WTC11 (cell line): ENCODE measurements at regions not wholly inside any gene's neighbourhood (a gene's known extent, or its start where the extent isn't known, plus 50 kb on each side); places are given as distances from the start of the nearest gene placed in this dataset.

Experiments used
- ATAC-seq: fragments of 200-7000 bp; cut with Tn5 transposase; 2 replicates; pipeline ENCODE4 v1.10.0; 2021; ENCODE audit warnings: mild to moderate bottlenecking, moderate library complexity
- CTCF ChIA-PET: fragments of 300-600 bp; sonication (Branson Sonifier 250); formaldehyde crosslinking; loops from one replicate; lab custom pipeline; 2021; ENCODE audit warnings: antibody characterized with exemption; lab: Charles Lee
- POLR2A ChIA-PET: fragments of 350-600 bp; sonication (Branson Sonifier 250); formaldehyde crosslinking; loops from one replicate; lab custom pipeline; 2021; ENCODE audit warnings: antibody characterized with exemption; lab: Charles Lee
- DNase-seq: peaks from one replicate; pipeline ENCODE4 v3.0.0; 2021; ENCODE audit warnings: low spot score
- H3K27ac Mint-ChIP-seq: 2 replicates; pipeline ENCODE4 v1.8.0; 2021; ENCODE audit warnings: mixed read lengths
- H3K27me3 Mint-ChIP-seq: 2 replicates; pipeline ENCODE4 v1.8.0; 2021; ENCODE audit warnings: low read depth, mild to moderate bottlenecking, moderate library complexity, mixed read lengths
- H3K36me3 Mint-ChIP-seq: 2 replicates; pipeline ENCODE4 v1.8.0; 2021; ENCODE audit warnings: mixed read lengths
- H3K4me1 Mint-ChIP-seq: 2 replicates; pipeline ENCODE4 v1.8.0; 2022; ENCODE audit warnings: mixed read lengths
- H3K4me3 Mint-ChIP-seq: 2 replicates; pipeline ENCODE4 v1.8.0; 2021; ENCODE audit warnings: mild to moderate bottlenecking, moderate library complexity, mixed read lengths
- H3K9me3 Mint-ChIP-seq: 2 replicates; pipeline ENCODE4 v1.8.0; 2021; ENCODE audit warnings: mixed read lengths
- CREM ChIP-seq: sonication (generic); formaldehyde crosslinking; IDR thresholded peaks from 2 replicates; pipeline ENCODE4 v1.8.1; 2022; ENCODE audit warnings: mild to moderate bottlenecking, missing genetic modification reagents, moderate library complexity
- ESRRA ChIP-seq: sonication (generic); formaldehyde crosslinking; IDR thresholded peaks from 2 replicates; pipeline ENCODE4 v1.8.1; 2022; ENCODE audit warnings: mild to moderate bottlenecking, missing genetic modification reagents, borderline replicate concordance
- FOXJ3 ChIP-seq: sonication (generic); formaldehyde crosslinking; IDR thresholded peaks from 2 replicates; pipeline ENCODE4 v1.9.0; 2021; ENCODE audit warnings: missing genetic modification reagents, mild to moderate bottlenecking, borderline replicate concordance
- FOXK1 ChIP-seq: sonication (generic); formaldehyde crosslinking; IDR thresholded peaks from 2 replicates; pipeline ENCODE4 v1.8.0; 2022; ENCODE audit warnings: mild to moderate bottlenecking, moderate library complexity, missing genetic modification reagents
- GRHL2 ChIP-seq: fragments of 250-450 bp; sonication (Bioruptor Pico); IDR thresholded peaks from 2 replicates; pipeline ENCODE4 v1.8.0; 2022; ENCODE audit warnings: mild to moderate bottlenecking, moderate library complexity; ENCODE audit not compliant: insufficient replicate concordance, severe bottlenecking
- GTF2I ChIP-seq: fragments of 250-450 bp; sonication (Bioruptor Pico); conservative IDR thresholded peaks from 2 replicates; pipeline ENCODE4 v1.4.0; 2021; ENCODE audit warnings: mild to moderate bottlenecking
- JUN ChIP-seq: sonication (generic); formaldehyde crosslinking; IDR thresholded peaks from 2 replicates; pipeline ENCODE4 v1.8.0; 2023; ENCODE audit warnings: mild to moderate bottlenecking, missing genetic modification reagents
- KAT7 ChIP-seq: sonication (generic); formaldehyde crosslinking; IDR thresholded peaks from 2 replicates; pipeline ENCODE4 v1.8.1; 2023; ENCODE audit warnings: missing genetic modification reagents, mild to moderate bottlenecking, borderline replicate concordance
- MXD4 ChIP-seq: fragments of 250-450 bp; sonication (Bioruptor Pico); IDR thresholded peaks from 2 replicates; pipeline ENCODE4 v1.8.0; 2021; ENCODE audit warnings: mild to moderate bottlenecking, moderate library complexity, borderline replicate concordance
- OVOL2 ChIP-seq: fragments of 250-450 bp; sonication (Bioruptor Pico); IDR thresholded peaks from 2 replicates; pipeline ENCODE4 v1.9.0; 2021; ENCODE audit warnings: mild to moderate bottlenecking, borderline replicate concordance
- RELA ChIP-seq: sonication (generic); formaldehyde crosslinking; IDR thresholded peaks from 2 replicates; pipeline ENCODE4 v1.8.1; 2022; ENCODE audit warnings: missing genetic modification reagents, mild to moderate bottlenecking, borderline replicate concordance
- SP1 ChIP-seq: sonication (generic); formaldehyde crosslinking; conservative IDR thresholded peaks from 2 replicates; pipeline ENCODE4 v1.8.1; 2022; ENCODE audit warnings: missing genetic modification reagents
- ZNF121 ChIP-seq: sonication (generic); formaldehyde crosslinking; IDR thresholded peaks from 2 replicates; pipeline ENCODE4 v1.8.0; 2023; ENCODE audit warnings: missing genetic modification reagents
- TF ChIP-seq, protein P1 (sequence below): fragments of 250-450 bp; sonication (Bioruptor Pico); IDR thresholded peaks from 2 replicates; pipeline ENCODE4 v1.9.0; 2021; ENCODE audit warnings: mild to moderate bottlenecking
- TF ChIP-seq, protein P2 (sequence below): sonication (generic); formaldehyde crosslinking; IDR thresholded peaks from 2 replicates; pipeline ENCODE4 v1.8.1; 2022; ENCODE audit warnings: low read depth, mild to moderate bottlenecking, moderate library complexity, missing genetic modification reagents, borderline replicate concordance
- TF ChIP-seq, protein P3 (sequence below): sonication (generic); formaldehyde crosslinking; IDR thresholded peaks from 2 replicates; pipeline ENCODE4 v1.8.0; 2022; ENCODE audit warnings: mild to moderate bottlenecking, missing genetic modification reagents
- TF ChIP-seq, protein P4 (sequence below): sonication (generic); formaldehyde crosslinking; IDR thresholded peaks from 2 replicates; pipeline ENCODE4 v1.8.1; 2022; ENCODE audit warnings: low read depth, missing genetic modification reagents, borderline replicate concordance
- TF ChIP-seq, protein P5 (sequence below): sonication (generic); formaldehyde crosslinking; IDR thresholded peaks from 2 replicates; pipeline ENCODE4 v1.8.0; 2022; ENCODE audit warnings: missing genetic modification reagents
- TF ChIP-seq, protein P6 (sequence below): sonication (generic); formaldehyde crosslinking; IDR thresholded peaks from 2 replicates; pipeline ENCODE4 v1.8.0; 2023; ENCODE audit warnings: missing genetic modification reagents
- TF ChIP-seq, protein P7 (sequence below): sonication (generic); formaldehyde crosslinking; IDR thresholded peaks from 2 replicates; pipeline ENCODE4 v1.8.1; 2023; ENCODE audit warnings: mild to moderate bottlenecking, missing genetic modification reagents
- TF ChIP-seq, protein P8 (sequence below): sonication (generic); formaldehyde crosslinking; IDR thresholded peaks from 2 replicates; pipeline ENCODE4 v1.8.1; 2022; ENCODE audit warnings: missing genetic modification reagents, borderline replicate concordance

DNA sequence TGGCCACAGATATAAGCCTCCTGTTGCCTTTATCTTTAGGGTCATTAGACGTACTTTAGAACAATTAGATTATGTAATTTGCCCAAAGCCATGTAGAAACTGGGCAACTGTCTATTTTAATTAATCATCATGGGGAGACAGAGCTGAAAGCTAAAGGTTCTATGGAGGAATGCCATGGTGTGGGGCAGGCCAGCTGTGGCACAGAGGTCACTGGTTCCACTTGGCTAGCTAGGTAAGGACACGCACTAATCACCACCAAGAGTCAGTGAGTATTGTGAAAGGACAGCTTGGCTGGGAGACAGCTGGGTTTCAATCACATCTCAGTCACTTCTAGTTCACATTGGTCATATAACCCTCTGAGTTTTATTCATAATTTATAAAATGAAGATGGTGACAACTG lies 81.7 kb downstream of the HMHB1 start:
- no peaks in the 10 kb centered on the region for H3K27me3 Mint-ChIP-seq
- ChIA-PET POLR2A (interaction anchor here (0.6 kb wide), 1 partner anchor 73 kb away, joined by 3 read pairs; no protein-coding TSS in a partner anchor), CTCF (no interaction called here)
- TF ChIP-seq, protein P1, sequence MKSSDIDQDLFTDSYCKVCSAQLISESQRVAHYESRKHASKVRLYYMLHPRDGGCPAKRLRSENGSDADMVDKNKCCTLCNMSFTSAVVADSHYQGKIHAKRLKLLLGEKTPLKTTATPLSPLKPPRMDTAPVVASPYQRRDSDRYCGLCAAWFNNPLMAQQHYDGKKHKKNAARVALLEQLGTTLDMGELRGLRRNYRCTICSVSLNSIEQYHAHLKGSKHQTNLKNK (CRISPR knock-in tag) = no peak
- TF ChIP-seq FOXJ3 (CRISPR knock-in tag) = no peak
- TF ChIP-seq, protein P2, sequence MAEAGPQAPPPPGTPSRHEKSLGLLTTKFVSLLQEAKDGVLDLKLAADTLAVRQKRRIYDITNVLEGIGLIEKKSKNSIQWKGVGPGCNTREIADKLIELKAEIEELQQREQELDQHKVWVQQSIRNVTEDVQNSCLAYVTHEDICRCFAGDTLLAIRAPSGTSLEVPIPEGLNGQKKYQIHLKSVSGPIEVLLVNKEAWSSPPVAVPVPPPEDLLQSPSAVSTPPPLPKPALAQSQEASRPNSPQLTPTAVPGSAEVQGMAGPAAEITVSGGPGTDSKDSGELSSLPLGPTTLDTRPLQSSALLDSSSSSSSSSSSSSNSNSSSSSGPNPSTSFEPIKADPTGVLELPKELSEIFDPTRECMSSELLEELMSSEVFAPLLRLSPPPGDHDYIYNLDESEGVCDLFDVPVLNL (CRISPR knock-in tag) = no peak
- TF ChIP-seq, protein P3, sequence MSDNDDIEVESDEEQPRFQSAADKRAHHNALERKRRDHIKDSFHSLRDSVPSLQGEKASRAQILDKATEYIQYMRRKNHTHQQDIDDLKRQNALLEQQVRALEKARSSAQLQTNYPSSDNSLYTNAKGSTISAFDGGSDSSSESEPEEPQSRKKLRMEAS (CRISPR knock-in tag) = no peak
- TF ChIP-seq FOXK1 (CRISPR knock-in tag) = no peak
- TF ChIP-seq, protein P4, sequence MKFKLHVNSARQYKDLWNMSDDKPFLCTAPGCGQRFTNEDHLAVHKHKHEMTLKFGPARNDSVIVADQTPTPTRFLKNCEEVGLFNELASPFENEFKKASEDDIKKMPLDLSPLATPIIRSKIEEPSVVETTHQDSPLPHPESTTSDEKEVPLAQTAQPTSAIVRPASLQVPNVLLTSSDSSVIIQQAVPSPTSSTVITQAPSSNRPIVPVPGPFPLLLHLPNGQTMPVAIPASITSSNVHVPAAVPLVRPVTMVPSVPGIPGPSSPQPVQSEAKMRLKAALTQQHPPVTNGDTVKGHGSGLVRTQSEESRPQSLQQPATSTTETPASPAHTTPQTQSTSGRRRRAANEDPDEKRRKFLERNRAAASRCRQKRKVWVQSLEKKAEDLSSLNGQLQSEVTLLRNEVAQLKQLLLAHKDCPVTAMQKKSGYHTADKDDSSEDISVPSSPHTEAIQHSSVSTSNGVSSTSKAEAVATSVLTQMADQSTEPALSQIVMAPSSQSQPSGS (CRISPR knock-in tag) = no peak
- TF ChIP-seq GRHL2 (CRISPR knock-in tag) = no peak
- TF ChIP-seq KAT7 (CRISPR knock-in tag) = no peak
- TF ChIP-seq, protein P5, sequence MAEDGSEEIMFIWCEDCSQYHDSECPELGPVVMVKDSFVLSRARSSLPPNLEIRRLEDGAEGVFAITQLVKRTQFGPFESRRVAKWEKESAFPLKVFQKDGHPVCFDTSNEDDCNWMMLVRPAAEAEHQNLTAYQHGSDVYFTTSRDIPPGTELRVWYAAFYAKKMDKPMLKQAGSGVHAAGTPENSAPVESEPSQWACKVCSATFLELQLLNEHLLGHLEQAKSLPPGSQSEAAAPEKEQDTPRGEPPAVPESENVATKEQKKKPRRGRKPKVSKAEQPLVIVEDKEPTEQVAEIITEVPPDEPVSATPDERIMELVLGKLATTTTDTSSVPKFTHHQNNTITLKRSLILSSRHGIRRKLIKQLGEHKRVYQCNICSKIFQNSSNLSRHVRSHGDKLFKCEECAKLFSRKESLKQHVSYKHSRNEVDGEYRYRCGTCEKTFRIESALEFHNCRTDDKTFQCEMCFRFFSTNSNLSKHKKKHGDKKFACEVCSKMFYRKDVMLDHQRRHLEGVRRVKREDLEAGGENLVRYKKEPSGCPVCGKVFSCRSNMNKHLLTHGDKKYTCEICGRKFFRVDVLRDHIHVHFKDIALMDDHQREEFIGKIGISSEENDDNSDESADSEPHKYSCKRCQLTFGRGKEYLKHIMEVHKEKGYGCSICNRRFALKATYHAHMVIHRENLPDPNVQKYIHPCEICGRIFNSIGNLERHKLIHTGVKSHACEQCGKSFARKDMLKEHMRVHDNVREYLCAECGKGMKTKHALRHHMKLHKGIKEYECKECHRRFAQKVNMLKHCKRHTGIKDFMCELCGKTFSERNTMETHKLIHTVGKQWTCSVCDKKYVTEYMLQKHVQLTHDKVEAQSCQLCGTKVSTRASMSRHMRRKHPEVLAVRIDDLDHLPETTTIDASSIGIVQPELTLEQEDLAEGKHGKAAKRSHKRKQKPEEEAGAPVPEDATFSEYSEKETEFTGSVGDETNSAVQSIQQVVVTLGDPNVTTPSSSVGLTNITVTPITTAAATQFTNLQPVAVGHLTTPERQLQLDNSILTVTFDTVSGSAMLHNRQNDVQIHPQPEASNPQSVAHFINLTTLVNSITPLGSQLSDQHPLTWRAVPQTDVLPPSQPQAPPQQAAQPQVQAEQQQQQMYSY (CRISPR knock-in tag) = no peak
- ATAC-seq (no peak), DNase-seq (no peak)
- H3K4me3 Mint-ChIP-seq = no peak overlapping the region
- no peaks in the 10 kb centered on the region for H3K9me3 Mint-ChIP-seq
- peaks cover 14% of the 10 kb centered on the region for H3K4me1 Mint-ChIP-seq
- H3K36me3 Mint-ChIP-seq = no peaks in the 10 kb centered on the region
- H3K27ac Mint-ChIP-seq = no peak overlapping the region

DNA sequence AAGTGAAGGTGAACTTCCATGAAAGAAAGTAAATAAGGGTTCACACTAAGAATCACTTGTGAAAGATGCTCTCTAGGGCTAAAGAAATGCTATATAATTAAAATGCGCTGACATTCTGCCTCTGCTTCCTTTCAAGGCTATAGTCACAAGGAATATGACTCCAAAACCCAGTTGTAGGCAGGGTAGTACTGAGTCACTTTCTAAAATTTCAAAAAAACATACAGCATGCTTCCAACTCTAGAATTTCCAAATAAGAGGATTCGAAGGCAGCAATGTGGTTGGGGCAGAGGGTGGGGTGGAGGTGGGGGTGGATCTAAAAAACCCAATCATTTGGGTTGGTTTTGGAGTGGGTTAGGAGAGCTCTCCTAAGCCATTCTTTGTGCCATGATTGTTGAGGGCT lies 84.6 kb downstream of the HMHB1 start:
- DNase-seq (no peak), ATAC-seq (no peak)
- peaks cover 20% of the 10 kb centered on the region for H3K4me1 Mint-ChIP-seq
- ChIA-PET CTCF (no interaction called here), POLR2A (no interaction called here)
- H3K36me3 Mint-ChIP-seq = no peaks in the 10 kb centered on the region
- TF ChIP-seq GTF2I (CRISPR knock-in tag) (no peak), MXD4 (CRISPR knock-in tag) (no peak), SP1 (no peak), JUN (CRISPR knock-in tag) (no peak), ZNF121 (CRISPR knock-in tag) (no peak), RELA (no peak), ESRRA (CRISPR knock-in tag) (no peak), CREM (CRISPR knock-in tag) (no peak), OVOL2 (no peak)
- TF ChIP-seq, protein P6, sequence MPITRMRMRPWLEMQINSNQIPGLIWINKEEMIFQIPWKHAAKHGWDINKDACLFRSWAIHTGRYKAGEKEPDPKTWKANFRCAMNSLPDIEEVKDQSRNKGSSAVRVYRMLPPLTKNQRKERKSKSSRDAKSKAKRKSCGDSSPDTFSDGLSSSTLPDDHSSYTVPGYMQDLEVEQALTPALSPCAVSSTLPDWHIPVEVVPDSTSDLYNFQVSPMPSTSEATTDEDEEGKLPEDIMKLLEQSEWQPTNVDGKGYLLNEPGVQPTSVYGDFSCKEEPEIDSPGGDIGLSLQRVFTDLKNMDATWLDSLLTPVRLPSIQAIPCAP (CRISPR knock-in tag) = no peak
- TF ChIP-seq, protein P7, sequence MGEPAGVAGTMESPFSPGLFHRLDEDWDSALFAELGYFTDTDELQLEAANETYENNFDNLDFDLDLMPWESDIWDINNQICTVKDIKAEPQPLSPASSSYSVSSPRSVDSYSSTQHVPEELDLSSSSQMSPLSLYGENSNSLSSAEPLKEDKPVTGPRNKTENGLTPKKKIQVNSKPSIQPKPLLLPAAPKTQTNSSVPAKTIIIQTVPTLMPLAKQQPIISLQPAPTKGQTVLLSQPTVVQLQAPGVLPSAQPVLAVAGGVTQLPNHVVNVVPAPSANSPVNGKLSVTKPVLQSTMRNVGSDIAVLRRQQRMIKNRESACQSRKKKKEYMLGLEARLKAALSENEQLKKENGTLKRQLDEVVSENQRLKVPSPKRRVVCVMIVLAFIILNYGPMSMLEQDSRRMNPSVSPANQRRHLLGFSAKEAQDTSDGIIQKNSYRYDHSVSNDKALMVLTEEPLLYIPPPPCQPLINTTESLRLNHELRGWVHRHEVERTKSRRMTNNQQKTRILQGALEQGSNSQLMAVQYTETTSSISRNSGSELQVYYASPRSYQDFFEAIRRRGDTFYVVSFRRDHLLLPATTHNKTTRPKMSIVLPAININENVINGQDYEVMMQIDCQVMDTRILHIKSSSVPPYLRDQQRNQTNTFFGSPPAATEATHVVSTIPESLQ (CRISPR knock-in tag) = no peak
- TF ChIP-seq, protein P4 (CRISPR knock-in tag) = no peak
- TF ChIP-seq, protein P8, sequence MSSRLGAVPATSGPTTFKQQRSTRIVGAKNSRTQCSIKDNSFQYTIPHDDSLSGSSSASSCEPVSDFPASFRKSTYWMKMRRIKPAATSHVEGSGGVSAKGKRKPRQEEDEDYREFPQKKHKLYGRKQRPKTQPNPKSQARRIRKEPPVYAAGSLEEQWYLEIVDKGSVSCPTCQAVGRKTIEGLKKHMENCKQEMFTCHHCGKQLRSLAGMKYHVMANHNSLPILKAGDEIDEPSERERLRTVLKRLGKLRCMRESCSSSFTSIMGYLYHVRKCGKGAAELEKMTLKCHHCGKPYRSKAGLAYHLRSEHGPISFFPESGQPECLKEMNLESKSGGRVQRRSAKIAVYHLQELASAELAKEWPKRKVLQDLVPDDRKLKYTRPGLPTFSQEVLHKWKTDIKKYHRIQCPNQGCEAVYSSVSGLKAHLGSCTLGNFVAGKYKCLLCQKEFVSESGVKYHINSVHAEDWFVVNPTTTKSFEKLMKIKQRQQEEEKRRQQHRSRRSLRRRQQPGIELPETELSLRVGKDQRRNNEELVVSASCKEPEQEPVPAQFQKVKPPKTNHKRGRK = no peak
- no peak overlapping the region for H3K27ac Mint-ChIP-seq
- H3K9me3 Mint-ChIP-seq = no peaks in the 10 kb centered on the region
- H3K4me3 Mint-ChIP-seq = no peak overlapping the region
- H3K27me3 Mint-ChIP-seq = no peaks in the 10 kb centered on the region
